HG03280 (cell line): ENCODE measurements at regions not wholly inside any gene's neighbourhood (a gene's known extent, or its start where the extent isn't known, plus 50 kb on each side); places are given as distances from the start of the nearest gene placed in this dataset.

Experiments
- ATAC-seq: cut with Tn5 transposase; IDR thresholded peaks from one replicate; pipeline ENCODE4 v1.9.1; 2021; ENCODE audit warnings: mild to moderate bottlenecking, moderate library complexity; ENCODE audit not compliant: unreplicated experiment

GRCh38 chr11:91199866-91200265, 977.0 kb upstream of the CHORDC1 start:
- no peak for ATAC-seq

GRCh38 chr11:91194546-91194945, 971.7 kb upstream of the CHORDC1 start:
- no peak for ATAC-seq

- ATAC-seq: no peak
Measured at GRCh38 chr11:91188484-91188883, 965.6 kb upstream of the CHORDC1 start.

DNA sequence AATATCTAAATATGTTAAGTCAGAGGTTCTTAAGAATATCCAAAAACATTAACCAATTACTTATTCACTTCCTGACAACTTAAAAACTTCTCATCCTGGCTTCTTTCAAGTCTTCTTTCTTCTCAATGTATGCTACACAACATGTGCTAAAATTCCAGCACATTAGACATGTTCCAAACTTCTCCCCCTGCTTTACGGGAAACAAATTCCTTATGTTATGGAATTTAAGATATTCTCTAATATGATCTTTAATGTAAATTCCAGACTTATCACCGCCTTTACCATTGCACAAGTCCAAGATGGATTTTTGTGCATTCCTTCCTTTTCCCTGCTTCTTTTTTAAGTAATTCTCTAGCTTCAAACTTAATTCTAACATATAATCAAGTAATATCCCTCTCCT, 964.5 kb upstream of the CHORDC1 start:
- no peak for ATAC-seq

GRCh38 chr11:91178366-91178765, 955.5 kb upstream of the CHORDC1 start:
- no peak for ATAC-seq

- no peak for ATAC-seq
Measured at GRCh38 chr11:91174734-91175133, 951.9 kb upstream of the CHORDC1 start.

GRCh38 chr11:91174193-91174592, 951.3 kb upstream of the CHORDC1 start:
- ATAC-seq: no peak

DNA sequence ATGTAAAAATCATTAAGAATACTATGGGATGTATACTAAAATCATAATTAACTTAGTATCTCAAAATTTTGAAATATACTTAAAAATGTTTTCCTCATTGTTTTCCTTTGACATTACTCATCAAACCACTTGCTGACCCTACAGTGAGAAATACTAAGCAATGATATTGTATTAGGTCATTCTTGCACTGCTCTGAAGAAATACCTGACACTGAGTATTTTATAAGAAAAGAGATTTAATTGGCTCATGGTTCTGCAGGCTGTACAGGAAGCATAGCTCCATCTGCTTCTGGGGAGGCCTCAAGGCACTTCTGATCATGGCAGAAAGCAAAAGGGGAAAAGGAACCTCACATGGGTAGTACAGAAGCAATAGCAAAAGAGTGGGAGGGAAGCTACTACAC, 950.9 kb upstream of the CHORDC1 start:
- no peak for ATAC-seq

DNA sequence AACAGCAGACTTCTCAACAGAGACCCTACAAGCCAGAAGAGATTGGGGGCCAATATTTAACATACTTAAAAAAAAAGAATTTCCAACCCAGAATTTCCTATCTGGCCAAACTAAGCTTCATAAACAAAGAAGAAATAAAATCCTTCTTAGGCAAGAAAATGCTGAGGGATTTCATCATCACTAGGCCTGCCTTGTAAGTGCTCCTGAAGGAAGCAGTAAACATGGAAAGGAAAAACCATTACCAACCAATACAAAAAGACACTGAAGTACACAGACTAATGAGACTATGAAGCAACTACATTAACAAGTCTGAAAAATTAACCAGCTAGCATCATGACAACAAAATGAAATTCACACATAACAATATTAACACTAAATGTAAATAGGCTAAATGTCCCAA, 947.9 kb upstream of the CHORDC1 start:
- no peak for ATAC-seq

GRCh38 chr11:91164452-91164822, 941.6 kb upstream of the CHORDC1 start:
- no peak for ATAC-seq

DNA sequence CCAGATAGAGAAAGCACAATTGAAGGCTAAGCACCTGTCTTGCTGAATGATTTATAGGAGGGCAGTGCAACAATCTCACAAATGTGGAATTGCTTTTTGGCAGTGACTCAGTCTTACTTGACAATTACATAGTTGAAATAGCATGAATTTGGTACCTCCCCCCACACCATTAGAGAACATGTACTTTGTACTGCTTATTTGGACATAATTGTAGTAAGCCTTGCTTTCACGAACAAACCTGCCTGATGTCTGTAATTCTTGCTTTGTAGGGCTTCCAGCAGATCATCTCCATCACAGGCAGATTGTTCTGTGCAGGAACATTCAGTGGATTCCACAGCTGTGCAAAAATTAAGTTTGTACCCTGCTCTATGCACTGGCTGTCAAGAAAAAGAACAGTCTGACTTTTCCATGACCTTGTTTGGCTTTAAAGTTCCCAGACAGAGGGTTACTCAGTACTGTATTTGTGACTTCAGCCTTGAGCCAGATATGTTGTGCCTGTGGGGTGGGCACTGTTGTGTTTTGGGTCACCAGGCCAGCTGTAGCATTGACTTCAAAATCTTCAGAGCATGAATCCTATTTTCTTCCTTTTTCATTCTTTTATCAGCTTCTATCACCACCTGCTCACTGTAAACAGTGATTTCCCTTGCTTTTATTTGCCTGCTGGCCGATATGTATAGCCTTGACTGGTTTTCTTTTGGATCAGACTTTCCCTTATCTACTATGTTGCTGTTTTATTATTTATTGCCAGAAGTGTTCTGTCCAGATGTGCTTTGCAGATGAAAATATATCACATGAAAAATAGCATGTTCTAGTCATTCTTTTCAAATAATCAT, 941.0 kb upstream of the CHORDC1 start:
- no peak for ATAC-seq

DNA sequence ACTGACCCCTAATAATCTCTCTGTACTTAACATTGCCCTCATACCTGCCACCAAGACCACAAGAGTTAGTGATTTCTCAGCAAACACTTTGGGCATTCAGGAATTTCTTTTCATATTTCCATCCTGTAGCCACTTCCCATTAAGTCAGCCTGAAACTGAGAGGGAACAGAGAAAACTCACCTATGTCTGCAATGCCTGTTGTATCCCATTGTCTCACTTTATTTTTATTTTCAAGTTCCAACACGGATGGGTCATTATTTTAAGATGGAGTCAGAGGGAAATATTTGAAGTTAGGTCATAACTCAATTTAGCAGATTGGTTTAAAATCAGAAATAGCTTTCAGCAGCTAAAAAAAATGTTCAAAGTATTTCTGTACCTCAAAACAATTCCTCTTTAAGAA, 937.8 kb upstream of the CHORDC1 start:
- ATAC-seq: no peak

- no peak for ATAC-seq
Measured at GRCh38 chr11:91158891-91159537, 936.2 kb upstream of the CHORDC1 start.

GRCh38 chr11:91158297-91158696, 935.4 kb upstream of the CHORDC1 start:
- ATAC-seq: no peak

DNA sequence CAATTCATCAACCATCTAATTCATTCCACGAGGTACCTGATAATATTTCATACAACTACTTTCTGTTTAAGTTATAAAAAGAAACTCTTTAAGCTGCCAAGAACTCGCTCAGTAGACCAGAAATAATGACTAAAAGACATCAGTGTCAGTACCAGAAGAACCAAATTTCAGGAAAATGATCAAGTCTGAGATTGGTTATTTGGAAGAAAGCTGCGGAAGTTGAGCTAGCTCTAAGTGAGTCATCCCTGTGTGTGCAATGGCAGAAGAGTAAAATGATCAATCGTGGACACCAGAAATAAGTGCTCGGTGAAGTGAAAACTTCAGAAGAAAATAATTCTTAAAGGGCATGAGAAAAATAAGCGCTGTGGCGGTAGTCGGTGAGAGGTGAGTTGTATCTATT, 933.2 kb upstream of the CHORDC1 start:
- no peak for ATAC-seq

- no peak for ATAC-seq
Measured at GRCh38 chr11:91147885-91148284, 925.0 kb upstream of the CHORDC1 start.

GRCh38 chr11:91141655-91142054, 918.8 kb upstream of the CHORDC1 start:
- no peak for ATAC-seq

DNA sequence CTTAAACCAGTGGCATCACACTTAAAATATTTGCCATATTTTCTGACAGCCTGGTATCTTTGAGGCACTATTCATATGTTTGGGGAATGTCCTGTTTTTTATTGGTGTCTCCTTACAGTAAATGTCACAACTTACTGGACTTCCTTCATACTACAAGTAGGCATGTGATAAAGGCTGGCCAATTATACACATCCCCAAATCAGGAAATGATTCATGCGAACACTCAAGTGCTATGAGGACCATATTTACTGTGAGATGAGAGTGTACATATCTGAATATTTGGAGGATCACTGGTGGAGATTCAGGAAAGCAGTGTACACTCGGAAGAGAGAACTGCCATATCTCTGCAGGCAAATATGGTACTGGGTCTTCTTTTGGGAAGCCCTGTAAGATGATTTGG, 913.8 kb upstream of the CHORDC1 start:
- ATAC-seq: no peak

- ATAC-seq: no peak
Measured at GRCh38 chr11:91133361-91133760, 910.5 kb upstream of the CHORDC1 start.

DNA sequence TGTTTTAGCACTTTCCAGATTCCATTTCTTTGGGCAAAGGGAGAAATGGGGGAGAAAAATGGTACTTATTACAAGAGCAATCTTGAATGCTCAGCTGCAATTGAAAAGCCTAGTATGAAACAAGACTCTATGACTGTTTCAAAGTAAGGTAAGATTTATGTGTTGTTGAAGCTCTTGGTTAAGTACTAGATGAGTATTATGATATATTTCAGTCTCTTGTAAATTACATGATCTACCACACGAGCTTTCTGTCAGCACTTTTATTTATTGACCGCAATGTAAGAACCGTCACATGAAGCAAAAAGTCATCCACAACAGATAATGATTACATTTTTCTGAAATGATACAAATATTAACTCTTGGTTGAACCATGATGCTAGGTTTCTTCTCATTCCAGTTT, 906.7 kb upstream of the CHORDC1 start:
- ATAC-seq: no peak

- no peak for ATAC-seq
Measured at GRCh38 chr11:91124363-91124762, 901.5 kb upstream of the CHORDC1 start.

GRCh38 chr11:91115116-91115515, 892.3 kb upstream of the CHORDC1 start:
- no peak for ATAC-seq

- ATAC-seq: no peak
Measured at GRCh38 chr11:91104237-91104636, 881.4 kb upstream of the CHORDC1 start.
